COLO668 (cell line): ENCODE measurements at regions not wholly inside any gene's neighbourhood (a gene's known extent, or its start where the extent isn't known, plus 50 kb on each side); places are given as distances from the start of the nearest gene placed in this dataset.

Experiments used
- DNase-seq: peaks from one replicate; lab custom pipeline; 2025; ENCODE audit not compliant: unreplicated experiment; lab: John Stamatoyannopoulos, UW

- peak; percentile 20 for DNase-seq
These were observed 218.2 kb downstream of the BMP7 start for GRCh38 chr20:57048027-57048869.

- DNase-seq, result no peak
These were observed 217.1 kb downstream of the BMP7 start for GRCh38 chr20:57049296-57049695.

- no peak for DNase-seq
These were observed 215.3 kb downstream of the BMP7 start for GRCh38 chr20:57051096-57051495.

GRCh38 chr20:57053067-57053466 lies 213.4 kb downstream of the BMP7 start:
- no peak for DNase-seq

GRCh38 chr20:57053793-57054552 lies 212.5 kb downstream of the BMP7 start:
- DNase-seq, result no peak

- DNase-seq, result no peak
These were observed 211.1 kb downstream of the BMP7 start for GRCh38 chr20:57055345-57055744.

- no peak for DNase-seq
These were observed 209.8 kb downstream of the BMP7 start for GRCh38 chr20:57056651-57057050.

- no peak for DNase-seq
These were observed 207.3 kb downstream of the BMP7 start for GRCh38 chr20:57059055-57059596.

GRCh38 chr20:57060407-57061050 lies 205.9 kb downstream of the BMP7 start:
- no peak for DNase-seq

- DNase-seq, result no peak
These were observed 205.2 kb downstream of the BMP7 start for GRCh38 chr20:57061051-57061900.

GRCh38 chr20:57062241-57062640 lies 204.2 kb downstream of the BMP7 start:
- no peak for DNase-seq

GRCh38 chr20:57062696-57063270 lies 203.7 kb downstream of the BMP7 start:
- no peak for DNase-seq

- no peak for DNase-seq
These were observed 201.6 kb downstream of the BMP7 start for GRCh38 chr20:57064836-57065235.

- no peak for DNase-seq
These were observed 200.8 kb downstream of the BMP7 start for GRCh38 chr20:57065646-57066045.

- DNase-seq, result no peak
These were observed 200.1 kb downstream of the BMP7 start for GRCh38 chr20:57066126-57066900.

GRCh38 chr20:57069442-57069841 lies 197.0 kb downstream of the BMP7 start:
- no peak for DNase-seq

- no peak for DNase-seq
These were observed 196.1 kb downstream of the BMP7 start for GRCh38 chr20:57070296-57070695.

- no peak for DNase-seq
These were observed 195.1 kb downstream of the BMP7 start for GRCh38 chr20:57071283-57071731.

- DNase-seq, result no peak
These were observed 194.4 kb downstream of the BMP7 start for GRCh38 chr20:57071954-57072583.
